GM18502 (cell line): ENCODE measurements at regions not wholly inside any gene's neighbourhood (a gene's known extent, or its start where the extent isn't known, plus 50 kb on each side); places are given as distances from the start of the nearest gene placed in this dataset.

ENCODE experiments used
- ATAC-seq: cut with Tn5 transposase; IDR thresholded peaks from one replicate; pipeline ENCODE4 v1.9.1; 2021; ENCODE audit warnings: mild to moderate bottlenecking; ENCODE audit not compliant: unreplicated experiment, poor library complexity

DNA sequence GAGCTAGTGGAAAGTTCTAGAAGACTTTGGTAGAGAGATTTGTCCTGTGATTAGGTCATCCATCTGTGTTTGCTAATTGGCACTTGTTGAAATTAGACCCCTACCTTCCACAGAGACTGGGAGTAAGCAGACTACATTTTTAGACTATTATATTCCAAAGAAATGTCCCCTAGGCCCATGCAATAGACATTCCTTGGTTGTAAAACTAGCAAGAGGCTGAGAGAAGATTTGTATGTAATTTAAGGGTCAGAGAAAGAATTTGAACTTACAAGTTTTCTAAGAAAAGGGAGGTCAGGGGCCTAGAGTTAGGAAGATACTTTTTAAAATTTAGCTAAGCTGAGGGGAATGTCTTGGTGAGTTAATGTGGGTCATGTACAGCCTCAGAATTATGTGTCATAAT is 470.7 kb upstream of the SLITRK1 start:
- ATAC-seq, result no peak

GRCh38 chr13:84339456-84339855 is 457.2 kb upstream of the SLITRK1 start:
- ATAC-seq, result no peak

- ATAC-seq, result no peak
Observed at GRCh38 chr13:84332346-84332745, 450.1 kb upstream of the SLITRK1 start.

- ATAC-seq, result no peak
Observed at GRCh38 chr13:84315527-84315926, 433.3 kb upstream of the SLITRK1 start.

DNA sequence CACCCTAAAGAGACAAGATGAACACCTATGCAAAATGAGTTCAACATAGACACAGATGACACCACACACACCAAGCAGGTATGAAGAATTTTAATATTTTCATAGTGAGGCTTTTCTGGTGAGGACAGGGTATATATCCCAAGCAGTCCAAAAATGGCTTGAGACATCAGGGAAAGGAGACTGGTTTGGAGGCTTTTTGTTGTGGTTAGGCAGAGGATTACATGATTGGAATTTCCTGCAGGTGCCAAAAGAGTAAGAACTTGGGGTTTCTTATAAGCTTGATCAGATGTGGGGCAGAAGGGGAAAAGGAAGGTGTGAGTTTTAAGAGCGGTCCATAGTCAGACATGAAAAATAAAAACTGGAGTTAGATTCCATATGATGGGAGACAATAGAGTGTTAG is 420.8 kb upstream of the SLITRK1 start:
- no peak for ATAC-seq

DNA sequence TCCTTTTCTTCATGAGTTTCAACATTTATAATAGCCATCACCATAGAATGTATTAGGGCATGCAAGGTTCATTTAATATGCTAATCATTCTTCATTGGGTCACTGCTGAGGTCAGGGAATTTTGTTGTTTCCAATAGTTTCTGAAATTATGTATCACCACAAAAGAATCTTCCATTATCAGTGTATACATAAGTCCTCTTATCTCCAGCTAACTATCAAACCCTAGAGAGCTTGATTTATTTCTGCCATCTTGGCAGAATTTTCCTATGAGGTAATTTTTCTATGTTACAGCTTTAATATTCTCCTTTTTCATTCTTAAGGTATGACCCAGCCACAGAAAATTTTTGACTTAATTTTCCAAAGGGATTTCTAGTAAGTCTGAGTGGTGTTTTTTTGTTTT is 415.0 kb upstream of the SLITRK1 start:
- no peak for ATAC-seq

DNA sequence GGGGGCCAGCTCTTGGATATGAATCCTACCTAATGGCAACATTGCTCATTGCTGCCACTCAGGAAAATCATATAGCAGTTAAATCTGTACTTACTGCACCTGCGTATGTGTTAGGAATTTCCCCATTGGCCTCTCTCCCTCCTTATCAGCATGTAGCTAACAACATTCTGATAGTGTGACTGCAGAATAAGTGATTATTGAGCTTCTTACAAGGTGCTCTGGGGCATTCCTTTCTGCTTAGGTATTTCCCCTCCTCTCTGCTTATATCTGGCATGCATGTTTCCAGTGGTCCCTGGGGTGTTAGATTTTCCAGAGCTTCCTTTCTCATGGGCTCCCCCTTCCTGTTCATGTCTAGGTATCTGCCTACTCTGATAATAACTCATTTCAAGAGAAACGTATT is 414.1 kb upstream of the SLITRK1 start:
- ATAC-seq, result no peak

DNA sequence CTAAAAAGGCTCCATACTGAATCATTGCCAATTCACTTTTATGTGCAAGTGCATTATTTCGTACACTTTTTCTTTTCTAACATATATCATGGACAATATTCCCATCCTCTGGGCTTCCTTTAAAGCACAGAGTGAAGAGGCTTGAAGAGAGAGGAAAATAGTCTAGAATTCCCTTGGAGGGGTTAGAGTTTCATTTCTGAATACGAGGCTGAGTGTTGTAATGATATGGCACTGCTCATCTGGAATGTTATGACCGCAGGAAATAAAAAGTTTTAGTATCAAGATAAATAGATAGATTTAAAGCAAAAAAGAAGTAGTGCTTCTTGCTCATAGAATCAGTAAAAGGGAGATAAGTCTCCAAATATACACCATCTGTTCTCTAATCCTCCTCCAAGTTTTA is 412.3 kb upstream of the SLITRK1 start:
- ATAC-seq, result no peak

DNA sequence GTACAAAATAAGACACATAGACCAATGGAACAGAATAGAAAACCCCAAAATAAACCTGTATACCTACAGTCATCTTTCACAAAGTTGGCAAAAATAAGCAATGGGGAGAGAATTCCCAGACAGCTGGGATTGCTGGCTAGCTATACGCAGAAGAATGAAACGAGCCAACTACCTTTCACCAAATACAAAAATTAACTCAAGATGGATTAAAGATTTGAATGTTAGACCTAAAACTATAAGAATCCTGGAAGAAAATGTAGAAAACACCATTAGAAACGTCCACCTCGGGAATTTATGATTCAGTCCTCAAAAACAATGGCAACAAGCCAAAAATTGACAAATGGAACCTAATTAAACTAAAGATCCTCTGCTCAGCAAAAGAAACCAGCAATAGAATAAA is 408.1 kb upstream of the SLITRK1 start:
- no peak for ATAC-seq

DNA sequence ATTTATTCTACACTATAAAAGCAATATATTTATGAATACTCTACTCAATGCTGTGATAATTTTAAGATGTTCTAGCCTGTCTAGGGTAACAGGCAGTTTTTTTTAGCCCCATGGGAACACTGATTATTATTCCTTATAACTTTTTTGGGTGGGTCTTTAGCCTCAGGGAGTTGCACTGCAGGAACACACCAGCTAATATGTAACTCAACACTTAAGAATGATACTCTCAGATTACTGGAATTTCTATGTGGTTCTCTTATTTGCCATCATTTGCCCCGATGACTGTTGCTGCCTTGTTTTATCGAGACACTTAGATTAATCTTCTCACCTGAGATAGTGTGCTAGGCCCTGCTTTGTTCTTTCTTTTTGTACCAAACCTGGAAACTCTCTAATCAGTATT is 396.9 kb upstream of the SLITRK1 start:
- ATAC-seq, result no peak

GRCh38 chr13:84272877-84273562 is 390.7 kb upstream of the SLITRK1 start:
- no peak for ATAC-seq

DNA sequence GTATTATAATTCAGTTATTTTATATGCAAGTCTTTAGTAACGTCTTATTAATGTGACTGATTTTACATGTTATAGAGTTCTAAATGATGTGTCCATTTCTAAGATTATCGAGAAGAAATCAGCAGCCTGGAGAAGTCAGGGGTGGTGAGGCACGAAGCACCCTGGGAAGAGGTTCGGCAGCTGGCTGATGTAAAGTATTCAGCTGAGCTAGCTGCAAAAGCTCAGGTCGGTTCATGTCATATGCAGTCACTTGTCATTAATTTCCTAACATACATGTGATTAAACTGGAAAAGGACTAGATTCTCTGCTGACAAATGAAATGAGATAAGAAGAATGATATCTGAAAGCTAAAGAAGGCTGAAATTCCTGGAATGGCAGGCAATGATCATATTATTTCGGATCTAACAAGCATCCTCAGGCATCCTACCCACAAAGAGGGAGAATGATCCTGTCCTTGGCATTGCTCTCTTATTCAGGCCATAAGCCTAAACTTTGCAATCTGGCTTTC is 383.0 kb upstream of the SLITRK1 start:
- no peak for ATAC-seq

DNA sequence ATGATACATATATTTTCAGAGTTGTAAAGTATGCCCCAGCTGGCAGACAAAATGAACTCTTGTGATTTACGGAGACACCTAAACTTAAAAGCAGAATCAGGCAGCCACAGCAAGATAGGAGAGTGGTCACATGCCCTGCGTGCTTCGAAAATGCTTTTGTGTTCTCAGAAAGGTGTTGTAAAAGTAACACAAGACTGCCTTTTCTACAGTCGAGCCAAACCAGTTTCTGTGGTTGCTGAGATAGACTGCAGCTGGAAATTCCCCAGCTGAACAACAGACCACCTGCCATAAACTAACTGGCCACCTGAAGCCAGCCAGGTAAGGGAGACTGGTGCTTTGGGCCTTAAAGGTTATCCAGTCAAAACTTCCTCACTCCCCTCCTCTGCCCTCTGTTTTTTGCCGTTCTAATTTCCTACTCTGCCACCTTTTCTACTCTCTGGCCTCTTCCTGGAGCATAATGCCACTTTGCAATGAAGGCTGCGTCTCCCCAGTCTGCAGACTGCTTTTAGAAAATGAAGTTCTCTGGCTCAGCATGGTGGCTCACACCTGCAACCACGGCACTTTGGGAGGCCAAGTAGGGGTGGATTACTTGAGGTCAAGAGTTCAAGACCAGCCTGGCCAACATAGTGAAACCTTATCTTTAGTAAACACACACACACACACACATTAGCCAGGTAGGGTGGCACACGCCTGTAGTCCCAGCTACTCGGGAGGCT is 381.2 kb upstream of the SLITRK1 start:
- ATAC-seq, result no peak

- ATAC-seq, result no peak
Observed at GRCh38 chr13:84255226-84255797, 373.0 kb upstream of the SLITRK1 start.

DNA sequence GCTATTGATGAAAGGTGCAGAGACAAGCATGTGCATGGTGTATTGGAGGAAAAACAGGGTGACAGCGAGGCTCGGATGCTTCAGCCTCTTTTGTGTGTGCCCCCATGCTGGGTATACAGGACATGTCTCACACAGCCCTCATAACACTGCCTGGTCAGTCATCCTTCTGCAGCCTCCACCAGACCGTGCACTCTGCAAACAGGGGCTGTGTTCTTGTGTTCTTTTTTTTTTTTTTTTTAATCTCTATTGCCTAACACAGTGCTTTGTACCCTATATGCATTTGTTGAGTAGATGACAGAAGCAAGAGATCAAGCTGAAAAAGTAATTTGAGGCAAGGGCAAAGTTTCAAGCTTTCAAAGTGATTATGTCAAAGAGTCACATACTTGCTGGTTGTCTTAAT is 367.2 kb upstream of the SLITRK1 start:
- no peak for ATAC-seq

- no peak for ATAC-seq
Observed at GRCh38 chr13:84243340-84243739, 361.1 kb upstream of the SLITRK1 start.

- ATAC-seq, result no peak
Observed at GRCh38 chr13:84239032-84239431, 356.8 kb upstream of the SLITRK1 start.

DNA sequence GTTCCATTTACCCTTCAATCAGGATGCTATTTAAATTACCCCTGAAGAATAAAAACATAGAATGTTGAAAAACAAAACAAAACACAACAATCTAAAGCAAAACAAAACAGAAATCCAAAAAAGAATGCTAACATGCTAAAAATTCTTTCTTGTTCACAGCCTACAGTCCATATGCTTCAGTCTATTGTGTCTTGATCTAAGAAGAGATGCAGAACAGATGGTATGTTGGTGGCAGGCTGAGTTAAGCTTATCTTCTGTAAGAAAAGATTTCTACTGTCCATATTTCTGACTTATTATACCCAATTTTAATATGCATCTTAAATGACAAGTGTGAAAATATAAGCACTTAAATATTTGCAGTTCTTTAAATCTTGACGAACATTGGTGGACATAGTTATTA is 356.1 kb upstream of the SLITRK1 start:
- no peak for ATAC-seq

DNA sequence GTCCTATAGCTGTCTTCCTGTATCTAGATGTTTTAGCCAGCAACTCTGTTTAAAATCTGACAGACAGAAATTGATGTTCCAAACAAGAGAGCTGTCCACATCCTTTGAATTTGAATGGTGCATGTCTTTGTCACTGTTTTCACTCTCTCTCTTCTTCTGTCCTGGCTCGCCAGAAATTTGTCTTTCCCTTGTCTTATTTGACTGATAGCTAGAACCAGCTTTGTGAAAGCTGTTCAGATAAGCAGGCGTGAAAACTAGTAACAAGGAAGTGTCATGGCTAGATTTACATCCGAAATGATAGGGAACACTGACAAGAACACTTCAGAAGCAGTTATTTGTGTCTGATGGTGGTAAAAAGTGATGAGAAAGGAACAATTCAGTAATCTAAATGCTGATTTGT is 354.9 kb upstream of the SLITRK1 start:
- ATAC-seq, result no peak

DNA sequence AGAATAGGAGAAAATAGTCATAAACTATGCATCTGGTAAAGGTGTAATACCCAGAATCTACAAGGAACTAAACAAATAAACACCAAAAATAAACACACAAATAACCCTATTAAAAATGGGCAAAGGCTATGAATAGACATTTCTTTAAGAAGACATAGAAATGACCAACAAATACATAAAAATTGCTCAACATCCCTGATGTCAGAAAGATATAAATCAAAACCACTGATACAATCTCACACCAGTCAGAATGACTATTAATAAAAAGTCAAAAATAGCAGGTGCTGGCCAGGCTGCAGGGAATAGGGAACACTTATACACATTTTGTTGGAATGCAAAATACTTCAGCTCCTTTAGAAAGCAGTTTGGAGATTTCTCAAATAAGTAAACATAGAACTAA is 352.1 kb upstream of the SLITRK1 start:
- no peak for ATAC-seq

GRCh38 chr13:84230568-84230967 is 348.3 kb upstream of the SLITRK1 start:
- no peak for ATAC-seq

DNA sequence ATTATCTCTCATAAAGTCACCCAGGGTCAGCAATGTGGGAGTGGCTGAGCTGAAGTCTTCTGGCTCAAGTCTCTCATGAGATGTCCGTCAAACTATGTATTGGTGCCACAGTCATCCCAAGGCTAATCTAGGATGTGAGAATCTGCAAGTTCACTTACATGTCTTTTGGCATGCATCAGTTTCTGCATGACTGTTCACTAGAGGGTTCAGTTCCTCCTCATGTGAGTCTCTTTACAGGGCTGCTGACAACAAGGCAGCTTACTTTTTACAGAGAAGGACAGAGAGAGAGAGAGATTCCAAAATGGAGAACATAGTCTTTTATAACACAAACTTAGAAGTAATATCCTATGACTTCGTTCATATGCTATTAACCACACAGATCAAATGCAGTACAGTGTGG is 328.8 kb upstream of the SLITRK1 start:
- ATAC-seq, result no peak
